NCI-H226 (cell line): ENCODE measurements at regions not wholly inside any gene's neighbourhood (a gene's known extent, or its start where the extent isn't known, plus 50 kb on each side); places are given as distances from the start of the nearest gene placed in this dataset.

Source experiments
- DNase-seq: peaks from one replicate; pipeline ENCODE4 v3.0.0-alpha.2; 2015

GRCh38 chr12:111034886-111035577 is 114.7 kb upstream of the MYL2 start:
- no peak for DNase-seq

- DNase-seq: no peak
These were observed 113.9 kb upstream of the MYL2 start, which contains the start of gene CUX2 for GRCh38 chr12:111034083-111034885. CUX2 (plus strand) TSS chr12:111034165.

DNA sequence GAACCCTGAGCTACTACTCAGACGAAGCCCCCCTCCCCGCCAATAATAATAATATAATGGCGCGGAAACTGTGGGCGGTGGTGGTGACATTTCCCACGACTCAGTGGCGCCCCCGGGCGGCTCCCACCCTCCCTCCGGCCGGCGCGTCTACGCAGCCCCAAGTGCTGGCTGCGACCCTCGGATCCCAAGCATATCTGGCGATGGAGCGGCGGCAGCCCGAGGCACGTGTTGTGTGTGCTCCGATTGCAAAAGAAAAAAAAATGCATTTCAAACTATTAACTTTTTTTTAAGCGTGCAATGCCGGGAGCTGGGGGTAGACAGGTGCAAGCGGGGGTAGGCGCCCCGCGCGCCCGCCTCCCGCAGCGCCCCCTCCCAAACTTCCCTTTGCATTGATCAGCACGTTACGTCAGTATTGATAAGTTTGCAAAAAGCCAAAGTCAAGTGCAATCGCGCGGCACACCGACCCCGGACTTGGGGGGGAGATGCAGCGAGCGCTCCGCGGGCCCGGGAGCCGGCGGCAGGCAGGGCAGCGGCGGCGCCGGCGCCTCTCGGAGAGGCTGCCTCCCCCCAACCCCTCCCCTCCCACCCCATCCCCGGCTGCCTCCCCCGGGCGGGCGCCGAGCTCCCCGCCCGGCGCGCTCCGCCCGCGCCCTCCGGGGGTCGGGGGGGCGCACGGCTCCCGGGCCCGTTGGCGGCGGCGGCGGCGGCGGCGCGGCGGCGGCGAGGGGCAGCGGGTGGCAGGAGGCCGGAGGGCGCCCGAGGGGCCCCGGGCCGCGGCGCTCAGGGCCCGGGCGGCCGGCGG is 113.1 kb upstream of the MYL2 start:
- DNase-seq: no peak

DNA sequence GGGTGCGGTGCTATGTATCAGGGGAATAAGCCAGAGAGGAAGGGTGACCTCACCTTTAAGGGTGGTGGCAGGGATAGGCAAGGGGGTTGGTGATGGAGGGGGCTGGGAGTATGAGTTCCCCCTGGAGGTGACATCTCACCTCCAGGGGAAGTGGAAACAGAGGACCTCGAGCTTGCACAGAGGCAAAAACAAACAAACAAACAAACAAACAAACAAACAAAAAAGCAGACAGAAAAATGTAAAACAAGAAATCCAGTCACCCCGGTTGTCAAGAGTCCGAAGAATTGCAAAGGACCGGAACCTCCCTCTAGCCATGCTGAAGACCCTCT is 112.2 kb upstream of the MYL2 start:
- DNase-seq: no peak

DNA sequence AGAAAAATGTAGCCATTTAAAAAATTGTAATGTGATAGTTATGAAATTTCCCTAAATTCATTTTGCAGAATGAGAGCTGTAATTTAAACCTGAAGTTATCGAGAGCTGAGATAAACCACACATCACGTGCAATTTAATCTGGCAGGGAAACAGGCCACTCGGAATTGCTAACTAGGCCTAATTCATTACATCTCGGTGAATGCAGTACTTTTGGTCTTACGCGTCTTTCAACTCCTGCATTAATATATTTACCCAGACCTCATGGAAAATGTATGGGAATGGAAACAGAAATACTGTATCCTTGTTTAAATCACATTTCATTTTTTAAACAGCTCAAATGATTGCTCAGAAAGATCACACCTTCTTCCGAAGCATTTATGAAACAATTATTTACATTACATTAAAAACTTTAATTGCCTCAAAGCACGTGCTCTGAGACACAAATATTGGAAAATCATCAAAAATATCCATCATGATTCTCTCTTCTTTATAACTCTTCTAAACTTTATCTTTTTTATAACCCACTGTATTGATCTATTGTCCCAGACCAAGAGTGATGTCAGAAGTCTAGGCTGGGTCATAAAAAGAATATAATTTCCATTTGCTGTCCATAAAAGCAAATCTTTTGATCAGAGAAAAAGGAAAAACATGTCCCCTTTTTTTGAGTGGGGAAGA is 111.7 kb upstream of the MYL2 start:
- DNase-seq: no peak

- no peak for DNase-seq
These were observed 110.4 kb upstream of the MYL2 start for GRCh38 chr12:111030800-111031199.

DNA sequence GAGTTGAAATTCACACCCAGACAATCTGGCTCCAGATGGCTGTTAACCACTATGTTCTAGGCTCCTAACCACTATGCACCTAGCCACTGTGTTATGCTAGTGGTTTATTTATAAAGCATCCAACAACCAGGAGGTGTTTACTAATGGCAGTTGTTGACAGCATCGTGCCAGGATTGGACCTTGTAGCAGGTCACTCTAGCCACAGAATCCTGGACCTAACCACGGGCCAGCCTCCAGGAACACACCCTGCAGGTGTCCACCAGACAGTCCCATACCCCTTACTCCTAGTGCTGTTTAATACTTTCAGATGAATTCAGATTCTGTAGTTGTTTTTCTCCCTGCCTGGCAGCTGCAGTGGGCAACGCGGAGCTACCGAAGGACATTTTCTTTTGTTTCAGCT is 109.4 kb upstream of the MYL2 start:
- DNase-seq: no peak

- no peak for DNase-seq
These were observed 108.9 kb upstream of the MYL2 start for GRCh38 chr12:111029305-111029704.

DNA sequence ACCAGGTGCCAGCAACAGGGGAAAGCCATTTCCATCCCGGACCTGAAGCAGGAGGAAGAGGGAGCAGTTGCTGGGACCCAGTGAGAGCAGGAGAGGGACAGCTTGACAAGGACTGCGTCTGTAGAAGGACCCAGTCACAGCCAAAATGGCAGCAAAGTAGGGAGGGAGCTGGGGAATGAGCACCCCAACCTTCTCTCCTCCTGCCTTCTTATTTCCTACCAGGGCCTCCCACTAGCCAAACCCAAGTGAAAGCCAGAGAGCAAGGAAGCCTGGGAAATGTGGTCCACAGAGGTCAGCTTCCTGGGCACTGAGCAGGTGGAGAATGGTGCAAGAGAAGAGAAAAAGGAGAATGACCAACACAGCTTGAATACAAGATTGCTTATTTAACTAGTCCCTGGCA is 108.5 kb upstream of the MYL2 start:
- DNase-seq: no peak

DNA sequence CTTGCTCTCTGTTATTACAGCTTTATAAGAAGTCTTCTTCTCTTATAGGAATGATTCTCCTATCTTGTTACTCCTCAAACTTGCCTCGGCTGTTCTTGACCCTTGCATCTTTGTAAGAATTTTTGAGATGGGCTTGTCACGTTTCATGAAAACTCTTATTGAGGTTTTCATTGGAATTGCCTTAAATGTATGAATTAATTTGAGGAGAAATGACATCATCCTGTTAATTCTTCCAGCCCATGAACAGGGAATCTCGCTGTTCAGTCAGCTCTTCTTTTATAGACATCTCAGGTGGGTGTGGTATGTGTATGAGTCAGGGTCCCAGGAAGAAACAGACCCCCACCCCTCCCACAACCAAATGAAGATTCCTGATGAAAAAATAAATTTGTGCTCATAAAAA is 107.1 kb upstream of the MYL2 start:
- no peak for DNase-seq

DNA sequence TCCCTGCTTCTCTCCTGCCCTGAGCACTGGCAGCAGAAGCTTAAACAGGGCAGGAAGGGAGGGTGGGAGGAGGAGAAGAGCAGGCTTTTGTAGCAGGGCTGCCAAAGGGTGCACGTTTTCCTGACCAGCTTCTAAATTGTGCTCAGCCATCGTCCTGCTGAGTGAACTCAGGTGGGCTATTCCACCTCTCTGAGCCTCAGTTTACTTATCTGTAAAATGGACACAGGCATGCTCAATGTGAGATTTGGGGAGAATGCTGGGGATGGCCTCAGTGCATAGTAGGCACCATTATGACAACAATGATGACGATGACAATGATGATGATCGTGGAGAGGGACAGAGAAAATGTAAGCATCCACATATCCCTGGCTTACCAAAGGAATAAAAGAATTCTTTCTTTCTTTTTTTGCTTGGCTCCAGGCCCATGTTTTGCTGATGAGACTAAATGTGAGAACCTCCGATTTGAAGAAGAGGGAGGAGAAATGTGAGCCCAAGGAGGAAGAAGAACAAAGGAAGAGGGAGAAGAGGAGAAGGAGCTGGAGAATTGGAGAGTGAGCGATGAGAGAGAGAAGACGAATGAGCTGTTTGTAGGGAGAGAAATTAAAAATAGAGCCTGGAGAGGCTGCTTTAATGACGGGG is 105.5 kb upstream of the MYL2 start:
- DNase-seq: no peak

DNA sequence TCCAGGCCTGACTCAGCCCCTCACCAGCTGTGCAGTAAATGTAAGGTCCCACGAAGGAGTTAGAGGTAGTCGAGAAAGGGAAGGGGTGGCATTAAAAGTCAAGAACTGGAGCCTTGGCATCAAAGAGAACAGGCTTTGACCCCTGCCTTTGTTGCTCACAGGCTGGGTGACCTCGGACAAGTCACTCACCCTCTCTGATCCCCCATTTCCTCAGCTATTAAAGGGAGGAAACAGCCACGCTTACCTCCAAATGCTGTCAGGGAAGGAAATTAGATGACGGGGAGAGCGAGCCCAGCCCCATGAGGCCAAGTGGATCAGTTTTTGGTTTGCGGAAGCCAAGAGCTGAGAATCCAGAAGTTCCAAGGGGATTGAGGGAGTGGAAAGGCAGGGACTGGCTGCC is 104.9 kb upstream of the MYL2 start:
- no peak for DNase-seq

- DNase-seq: peak; percentile 29
These were observed 103.9 kb upstream of the MYL2 start for GRCh38 chr12:111024205-111024801.

GRCh38 chr12:111022386-111022785 is 102.0 kb upstream of the MYL2 start:
- DNase-seq: no peak

GRCh38 chr12:111014547-111014946 is 94.2 kb upstream of the MYL2 start:
- DNase-seq: no peak

- no peak for DNase-seq
These were observed 92.5 kb upstream of the MYL2 start for GRCh38 chr12:111012918-111013317.

GRCh38 chr12:111011999-111012600 is 91.7 kb upstream of the MYL2 start:
- no peak for DNase-seq

- DNase-seq: no peak
These were observed 90.7 kb upstream of the MYL2 start for GRCh38 chr12:111010916-111011657.

DNA sequence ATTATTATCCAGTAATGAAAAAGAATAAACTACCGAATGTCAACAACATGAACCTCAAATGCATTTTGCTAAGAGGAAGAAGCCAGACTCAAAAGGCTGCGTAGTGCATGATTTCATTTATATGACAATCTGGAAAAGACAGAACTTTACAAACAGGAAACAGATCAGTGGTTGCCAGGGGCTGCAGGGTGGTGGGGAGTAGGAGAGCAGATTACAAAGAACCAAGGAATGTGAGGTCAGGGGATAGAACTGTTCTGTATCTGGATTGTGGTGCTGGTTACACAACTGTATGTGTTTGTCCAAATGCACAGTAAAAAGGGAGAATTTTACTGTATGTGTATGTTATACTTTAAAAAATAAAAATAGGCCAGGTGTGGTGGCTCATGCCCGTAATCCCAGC is 89.7 kb upstream of the MYL2 start:
- peak; percentile 27 for DNase-seq

DNA sequence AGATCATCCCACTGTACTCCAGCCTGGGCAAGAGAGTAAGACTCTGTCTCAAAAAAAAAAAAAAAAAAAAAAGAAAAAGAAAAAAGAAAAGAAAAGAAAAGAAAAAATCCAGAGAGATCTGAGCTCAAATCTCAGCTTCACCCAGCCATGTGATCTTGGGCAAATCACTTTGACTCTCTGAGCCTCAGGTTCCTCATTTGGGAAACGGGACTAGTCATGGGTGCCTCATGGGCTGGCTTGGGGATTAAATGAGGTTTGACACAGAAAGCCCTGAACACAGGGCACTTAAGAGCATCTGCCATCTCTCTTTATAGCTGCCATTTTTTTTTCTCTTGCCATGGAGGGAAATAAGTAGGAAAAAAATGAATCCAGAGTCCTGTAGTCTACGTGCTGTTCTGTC is 86.2 kb upstream of the MYL2 start:
- no peak for DNase-seq

DNA sequence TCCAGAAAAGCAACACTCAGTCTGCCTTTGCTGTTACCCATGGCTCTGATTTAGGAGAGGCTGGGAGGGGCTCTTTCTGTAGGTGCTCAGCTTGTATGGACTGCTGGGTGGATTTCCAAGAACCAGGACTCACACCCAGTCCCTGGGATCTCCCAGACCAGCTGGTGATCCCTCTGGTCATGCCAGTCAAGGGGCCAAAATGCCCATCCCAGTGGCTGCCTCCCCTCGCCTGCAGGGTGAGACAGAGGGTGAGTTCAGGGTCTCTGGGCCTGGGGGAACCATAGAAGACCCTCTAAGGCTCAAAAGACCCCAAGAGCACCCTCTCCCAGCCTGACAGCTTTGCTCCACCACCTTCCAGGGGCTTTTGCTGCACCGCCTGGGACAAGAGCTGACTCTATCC is 78.6 kb upstream of the MYL2 start:
- DNase-seq: no peak
